ENCODE measurements at regions not wholly inside any gene's neighbourhood (a gene's known extent, or its start where the extent isn't known, plus 50 kb on each side); places are given as distances from the start of the nearest gene placed in this dataset.

DNA sequence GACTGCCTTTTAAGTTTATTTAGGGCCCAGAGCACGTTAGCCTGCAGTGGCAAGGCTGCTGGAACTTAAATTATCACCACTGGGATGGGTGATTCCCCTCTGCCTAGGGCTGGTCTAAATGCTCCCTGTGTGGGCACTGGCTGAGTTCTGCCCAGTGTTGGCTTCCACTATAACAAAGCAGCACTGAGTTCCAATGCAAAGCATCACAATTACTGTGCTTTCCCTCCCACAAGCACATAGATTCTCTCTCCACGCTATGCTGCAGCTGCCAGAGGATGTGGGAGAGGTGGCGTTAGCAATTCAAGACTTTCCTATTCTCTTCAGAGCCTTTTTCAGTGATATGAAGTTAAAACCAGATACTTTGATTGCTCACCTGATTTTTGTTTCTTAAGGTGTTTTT, 328.9 kb upstream of the DDX18 start:
- H3K18ac ChIP-seq (ENCODE audit: extremely low read depth, low read length) = no peak overlapping the region
- FAIRE-seq (no peak), DNase-seq (ENCODE audit: low read depth in 1 of 2, low spot score in 2 of 2) (no peak)
- no peak overlapping the region for H3K9ac ChIP-seq (replicated peaks in 1 of 4; ENCODE audit: extremely low read depth in 1 of 4, low read depth in 3 of 4, low read length in 3 of 4)
- no peak overlapping the region for H3K4me2 ChIP-seq (ENCODE audit: insufficient read depth in 1 of 2, low read depth in 2 of 2, low read length in 2 of 2)
- H3K27ac ChIP-seq (ENCODE audit: low read depth, low read length) = no peak overlapping the region
- no peaks in the 10 kb centered on the region for H3K79me1 ChIP-seq (ENCODE audit: low read depth, low read length)
- no peak overlapping the region for H3K14ac ChIP-seq (ENCODE audit: insufficient read length)
- 80% methylated on average over 3 of the region's 3 CpGs; no CpG with 5 or more reads in 1 of the 2 experiments for WGBS, 2 experiments (ENCODE audit: extremely low coverage in 1 of 2, insufficient coverage in 1 of 2, insufficient read length in 1 of 2, insufficient replicate concordance in 2 of 2, low coverage in 1 of 2, low lambda C conversion rate in 2 of 2, missing lambda C conversion rate in 1 of 2)
- no peaks in the 10 kb centered on the region for H3K79me2 ChIP-seq (ENCODE audit: control insufficient read depth in 1 of 2, insufficient read depth in 2 of 2, low read length in 2 of 2)
- no peaks in the 10 kb centered on the region for H3K36me3 ChIP-seq (ENCODE audit: control insufficient read depth in 2 of 4, insufficient read depth in 4 of 4, low read length in 3 of 4)
- H3K4ac ChIP-seq (replicated peaks; ENCODE audit: insufficient read length, low read depth, low read length) = no peak overlapping the region
- POLR2A ChIA-PET (ENCODE audit: partially characterized antibody) = no interaction called here
- no peak overlapping the region for H2BK20ac ChIP-seq (ENCODE audit: low read length)
- H3K27me3 ChIP-seq (replicated peaks in 1 of 4; ENCODE audit: control insufficient read depth in 3 of 4, extremely low read depth in 1 of 4, insufficient read depth in 3 of 4, low read length in 3 of 4) = no peaks in the 10 kb centered on the region
- H2AK5ac ChIP-seq (ENCODE audit: low read depth, low read length) = no peak overlapping the region
- no peak overlapping the region for H2BK120ac ChIP-seq (replicated peaks; ENCODE audit: low read depth, low read length)
- no peak overlapping the region for H2AFZ ChIP-seq (ENCODE audit: low read length)
- H2BK5ac ChIP-seq (ENCODE audit: low read depth, low read length) = no peak overlapping the region
- CTCF ChIA-PET (ENCODE audit: partially characterized antibody) = interaction anchor here (0.8 to 1.8 kb wide), 2 partner anchors 27 to 51 kb away, joined by 3 to 6 read pairs; no protein-coding TSS in a partner anchor
- H2BK12ac ChIP-seq (ENCODE audit: low read depth, low read length) = no peak overlapping the region
- no peaks in the 10 kb centered on the region for H4K20me1 ChIP-seq (replicated peaks in 1 of 2; ENCODE audit: control insufficient read depth in 1 of 2, insufficient read depth in 2 of 2, low read length in 2 of 2)
- no peak overlapping the region for H4K5ac ChIP-seq (ENCODE audit: insufficient read length, low read depth, low read length)
- H4K91ac ChIP-seq (replicated peaks; ENCODE audit: insufficient read length, low read length) = no peak overlapping the region
- H3K4me3 ChIP-seq (ENCODE audit: extremely low read depth in 1 of 4, insufficient read depth in 2 of 4, low read depth in 3 of 4, low read length in 4 of 4) = no peak overlapping the region
- peaks cover 3 to 6% (median 4%) of the 10 kb centered on the region in 4 experiments; a peak in 6 of 7 replicates for H3K4me1 ChIP-seq (replicated peaks in 1 of 4; ENCODE audit: control insufficient read depth in 3 of 4, insufficient read depth in 4 of 4, low read length in 3 of 4)
- H2BK15ac ChIP-seq (ENCODE audit: low read length) = no peak overlapping the region
- H3K23ac ChIP-seq (ENCODE audit: insufficient read length) = no peak overlapping the region
- no peaks in the 10 kb centered on the region for H3K9me3 ChIP-seq (ENCODE audit: insufficient read depth in 2 of 2, low read depth in 1 of 2, low read length in 1 of 2)
- H3K56ac ChIP-seq (replicated peaks; ENCODE audit: insufficient read length, low read depth, low read length) = no peak overlapping the region
- H4K8ac ChIP-seq (ENCODE audit: extremely low read depth, insufficient read depth, low read length) = no peak overlapping the region
- H3K23me2 ChIP-seq (ENCODE audit: low read depth, low read length) = no peaks in the 10 kb centered on the region
- TF ChIP-seq RXRA (IDR thresholded peaks at IDR 0.05; ENCODE audit: insufficient read depth, low read depth, low read length) (no peak), SAP30 (IDR thresholded peaks at IDR 0.05; ENCODE audit: insufficient read depth, insufficient replicate concordance, low read length) (no peak), BCL11A (IDR thresholded peaks at IDR 0.05; ENCODE audit: low read depth in 2 of 2, low read length in 2 of 2) (no peak), MAFK (IDR thresholded peaks at IDR 0.05; ENCODE audit: low read depth, low read length) (no peak), TAF7 (optimal IDR thresholded peaks at IDR 0.05; ENCODE audit: borderline replicate concordance, low read depth, low read length) (no peak), TAF1 (IDR thresholded peaks at IDR 0.05; ENCODE audit: low read depth, low read length) (no peak), KDM5A (IDR thresholded peaks at IDR 0.05; ENCODE audit: low read length) (no peak), TCF12 (IDR thresholded peaks at IDR 0.05; ENCODE audit: low read depth, low read length) (no peak)
